OCI-M2 (cell line): ENCODE measurements at regions not wholly inside any gene's neighbourhood (a gene's known extent, or its start where the extent isn't known, plus 50 kb on each side); places are given as distances from the start of the nearest gene placed in this dataset.

Experiments used
- DNase-seq: peaks from one replicate; lab custom pipeline; 2025; ENCODE audit not compliant: unreplicated experiment; lab: John Stamatoyannopoulos, UW

DNA sequence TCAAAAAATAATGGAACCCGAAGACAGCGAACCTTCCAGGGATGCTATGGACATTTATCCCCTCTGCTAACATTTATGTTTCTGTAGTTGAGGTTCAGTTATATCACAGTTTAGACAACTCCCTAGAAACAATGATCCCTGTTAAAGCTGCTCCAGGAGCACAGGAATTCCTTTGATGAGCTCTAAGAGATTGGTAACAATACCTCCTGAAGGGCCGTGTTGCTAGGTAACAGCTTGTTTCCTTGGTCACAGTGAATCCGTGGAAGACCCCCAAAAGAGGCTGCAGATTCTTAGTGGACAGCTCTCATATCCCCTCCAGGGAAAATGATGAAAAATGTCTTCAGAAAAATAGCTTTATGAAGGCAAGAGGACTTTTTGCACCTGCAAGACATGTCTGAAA lies 160.2 kb downstream of the SERPINI1 start:
- no peak for DNase-seq

- no peak for DNase-seq
These were observed 159.7 kb downstream of the SERPINI1 start for GRCh38 chr3:167895178-167895577.

- DNase-seq: no peak
These were observed 156.7 kb downstream of the SERPINI1 start for GRCh38 chr3:167892205-167892604.

- no peak for DNase-seq
These were observed 151.6 kb downstream of the SERPINI1 start for GRCh38 chr3:167887096-167887495.

DNA sequence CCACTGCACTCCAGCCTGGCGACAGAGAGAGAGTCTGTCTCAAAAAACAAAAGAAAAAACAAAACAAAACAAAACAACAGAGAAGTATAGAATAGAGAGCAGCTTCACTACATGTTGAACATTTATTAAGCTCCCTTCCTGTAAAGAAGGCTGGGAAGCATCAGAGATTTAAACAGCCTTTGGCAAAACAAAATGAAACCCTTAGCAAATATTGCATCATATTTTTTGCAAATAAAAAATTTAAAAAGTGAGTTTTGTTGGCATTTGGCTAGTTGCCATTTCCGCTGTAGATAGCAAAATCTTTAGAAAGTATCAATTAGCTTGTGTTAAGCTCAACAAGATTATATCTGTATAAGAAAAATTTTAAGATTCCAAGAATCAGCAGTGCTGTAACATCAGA lies 151.2 kb downstream of the SERPINI1 start:
- no peak for DNase-seq

- DNase-seq: no peak
These were observed 149.8 kb downstream of the SERPINI1 start for GRCh38 chr3:167885277-167885676.

DNA sequence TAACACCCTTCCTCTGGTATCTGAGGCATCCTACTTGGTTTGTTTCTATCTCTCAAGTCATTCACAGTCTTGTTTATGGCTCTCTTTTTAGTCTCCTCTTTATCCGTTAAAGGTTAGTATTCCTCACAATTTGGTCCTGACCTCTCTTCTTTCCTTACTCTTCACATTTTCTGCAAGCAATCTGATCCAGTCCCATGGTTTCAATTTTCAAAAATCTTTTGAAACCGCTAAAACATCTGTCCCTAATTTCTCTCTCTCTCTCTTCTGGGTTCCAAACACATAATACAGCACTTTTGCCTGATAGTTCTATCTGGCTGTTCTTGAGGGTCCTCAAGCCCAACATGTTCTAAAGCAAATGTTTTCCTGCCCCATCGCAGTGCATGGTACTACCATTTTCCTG lies 149.0 kb downstream of the SERPINI1 start:
- DNase-seq: no peak

DNA sequence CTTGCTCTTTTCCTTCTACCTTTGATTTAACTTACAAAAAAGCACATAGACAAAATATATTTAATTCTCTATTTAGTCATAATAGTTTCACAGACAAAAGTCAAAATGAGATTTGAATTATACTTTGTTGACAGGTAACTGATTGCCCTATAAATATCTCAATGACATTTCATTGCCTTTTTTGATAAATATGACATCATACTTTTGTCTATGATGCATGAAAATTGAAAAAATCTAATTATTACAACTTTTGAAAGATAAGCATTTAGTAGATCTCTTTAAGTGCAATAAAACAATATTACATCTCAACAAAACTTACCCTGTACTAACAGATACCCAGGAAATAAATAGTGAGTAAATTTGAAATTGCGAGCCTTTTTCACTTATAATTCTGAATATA lies 147.9 kb downstream of the SERPINI1 start:
- no peak for DNase-seq

GRCh38 chr3:167882057-167882667 lies 146.6 kb downstream of the SERPINI1 start:
- DNase-seq: peak; percentile 23

GRCh38 chr3:167880183-167880582 lies 144.7 kb downstream of the SERPINI1 start:
- no peak for DNase-seq

- DNase-seq: no peak
These were observed 141.2 kb downstream of the SERPINI1 start for GRCh38 chr3:167876620-167877281.
